ENCODE measurements at regions not wholly inside any gene's neighbourhood (a gene's known extent, or its start where the extent isn't known, plus 50 kb on each side); places are given as distances from the start of the nearest gene placed in this dataset.

GRCh38 chr12:66751432-66752113, 72.7 kb upstream of the GRIP1 start:
- H2AK5ac ChIP-seq (ENCODE audit: low read length): no peak overlapping the region
- H3K23ac ChIP-seq (ENCODE audit: low read length): no peak overlapping the region
- no peak overlapping the region for H2BK120ac ChIP-seq (ENCODE audit: insufficient read depth, low read length, poor library complexity)
- H2BK5ac ChIP-seq (ENCODE audit: low read depth, low read length, poor library complexity): no peak overlapping the region
- H3K27me3 ChIP-seq (ENCODE audit: insufficient read depth, low read length): no peaks in the 10 kb centered on the region
- no peak overlapping the region for H4K8ac ChIP-seq (ENCODE audit: low read depth, low read length)
- no peaks in the 10 kb centered on the region for H3K4me1 ChIP-seq (ENCODE audit: control insufficient read depth in 1 of 2, insufficient read depth in 2 of 2, low read length in 2 of 2)
- no peak for DNase-seq
- no peak overlapping the region for H2AFZ ChIP-seq (ENCODE audit: insufficient read depth, low read length, poor library complexity)
- no peaks in the 10 kb centered on the region for H3K79me1 ChIP-seq (ENCODE audit: low read length)
- H3K9me3 ChIP-seq (ENCODE audit: insufficient read depth, low read depth, low read length): no peaks in the 10 kb centered on the region
- no peak overlapping the region for H4K12ac ChIP-seq (ENCODE audit: low read depth, low read length)
- no peaks in the 10 kb centered on the region for H3K36me3 ChIP-seq (ENCODE audit: control insufficient read depth in 1 of 2, insufficient read depth in 2 of 2, low read length in 2 of 2)
- no peak overlapping the region for H3K4ac ChIP-seq (ENCODE audit: low read depth, low read length)
- no peak overlapping the region for H3K18ac ChIP-seq (ENCODE audit: low read length)
- H2BK12ac ChIP-seq (ENCODE audit: low read length): no peak overlapping the region
- no peak overlapping the region for H3K4me2 ChIP-seq (ENCODE audit: low read length)
- H3K9ac ChIP-seq (ENCODE audit: low read length): no peak overlapping the region
- H3K27ac ChIP-seq (ENCODE audit: low read depth, low read length): no peak overlapping the region
- no peak overlapping the region for H3K14ac ChIP-seq (ENCODE audit: low read length)
- no peak overlapping the region for H3K4me3 ChIP-seq (ENCODE audit: low read depth, low read length)
- WGBS (ENCODE audit: extremely low coverage, insufficient coverage, insufficient read length): no CpG with 5 or more reads among the region's 1 CpG
- no peak overlapping the region for H4K91ac ChIP-seq (ENCODE audit: low read depth, low read length)
- H3K79me2 ChIP-seq (ENCODE audit: control insufficient read depth, insufficient read depth, low read length, poor library complexity): no peaks in the 10 kb centered on the region

GRCh38 chr12:66753810-66754209, 74.9 kb upstream of the GRIP1 start:
- Histone ChIP-seq H2BK12ac (ENCODE audit: low read length) (no peak overlapping the region), H3K18ac (ENCODE audit: low read length) (no peak overlapping the region), H3K14ac (ENCODE audit: low read length) (no peak overlapping the region), H2BK120ac (ENCODE audit: insufficient read depth, low read length, poor library complexity) (no peak overlapping the region), H3K79me2 (ENCODE audit: control insufficient read depth, insufficient read depth, low read length, poor library complexity) (no peaks in the 10 kb centered on the region), H3K4me1 (ENCODE audit: control insufficient read depth in 1 of 2, insufficient read depth in 2 of 2, low read length in 2 of 2) (no peaks in the 10 kb centered on the region), H3K4me2 (ENCODE audit: low read length) (no peak overlapping the region), H3K79me1 (ENCODE audit: low read length) (no peaks in the 10 kb centered on the region), H2AK5ac (ENCODE audit: low read length) (no peak overlapping the region), H3K27me3 (ENCODE audit: insufficient read depth, low read length) (no peaks in the 10 kb centered on the region), H3K4me3 (ENCODE audit: low read depth, low read length) (no peak overlapping the region), H4K8ac (ENCODE audit: low read depth, low read length) (no peak overlapping the region), H3K36me3 (ENCODE audit: control insufficient read depth in 1 of 2, insufficient read depth in 2 of 2, low read length in 2 of 2) (no peaks in the 10 kb centered on the region), H2BK5ac (ENCODE audit: low read depth, low read length, poor library complexity) (no peak overlapping the region), H4K91ac (ENCODE audit: low read depth, low read length) (no peak overlapping the region), H3K4ac (ENCODE audit: low read depth, low read length) (no peak overlapping the region), H4K12ac (ENCODE audit: low read depth, low read length) (no peak overlapping the region), H3K23ac (ENCODE audit: low read length) (no peak overlapping the region), H3K9me3 (ENCODE audit: insufficient read depth, low read depth, low read length) (no peaks in the 10 kb centered on the region), H3K9ac (ENCODE audit: low read length) (no peak overlapping the region), H2AFZ (ENCODE audit: insufficient read depth, low read length, poor library complexity) (no peak overlapping the region), H3K27ac (ENCODE audit: low read depth, low read length) (no peak overlapping the region)
- WGBS (ENCODE audit: extremely low coverage, insufficient coverage, insufficient read length): no CpG with 5 or more reads among the region's 1 CpG
- no peak for DNase-seq

- H4K91ac ChIP-seq (ENCODE audit: low read depth, low read length): no peak overlapping the region
- no peak overlapping the region for H3K18ac ChIP-seq (ENCODE audit: low read length)
- no peak overlapping the region for H3K4me2 ChIP-seq (ENCODE audit: low read length)
- H3K79me2 ChIP-seq (ENCODE audit: control insufficient read depth, insufficient read depth, low read length, poor library complexity): no peaks in the 10 kb centered on the region
- H3K23ac ChIP-seq (ENCODE audit: low read length): no peak overlapping the region
- WGBS (ENCODE audit: extremely low coverage, insufficient coverage, insufficient read length): no CpG with 5 or more reads among the region's 2 CpGs
- H3K9ac ChIP-seq (ENCODE audit: low read length): no peak overlapping the region
- H3K9me3 ChIP-seq (ENCODE audit: insufficient read depth, low read depth, low read length): no peaks in the 10 kb centered on the region
- H3K79me1 ChIP-seq (ENCODE audit: low read length): no peaks in the 10 kb centered on the region
- no peak for DNase-seq
- H3K27ac ChIP-seq (ENCODE audit: low read depth, low read length): no peak overlapping the region
- no peak overlapping the region for H3K4ac ChIP-seq (ENCODE audit: low read depth, low read length)
- no peak overlapping the region for H2BK120ac ChIP-seq (ENCODE audit: insufficient read depth, low read length, poor library complexity)
- no peak overlapping the region for H2BK5ac ChIP-seq (ENCODE audit: low read depth, low read length, poor library complexity)
- no peak overlapping the region for H2AK5ac ChIP-seq (ENCODE audit: low read length)
- H2BK12ac ChIP-seq (ENCODE audit: low read length): no peak overlapping the region
- H4K12ac ChIP-seq (ENCODE audit: low read depth, low read length): no peak overlapping the region
- no peaks in the 10 kb centered on the region for H3K36me3 ChIP-seq (ENCODE audit: control insufficient read depth in 1 of 2, insufficient read depth in 2 of 2, low read length in 2 of 2)
- H3K4me1 ChIP-seq (ENCODE audit: control insufficient read depth in 1 of 2, insufficient read depth in 2 of 2, low read length in 2 of 2): no peaks in the 10 kb centered on the region
- no peaks in the 10 kb centered on the region for H3K27me3 ChIP-seq (ENCODE audit: insufficient read depth, low read length)
- H3K14ac ChIP-seq (ENCODE audit: low read length): no peak overlapping the region
- no peak overlapping the region for H4K8ac ChIP-seq (ENCODE audit: low read depth, low read length)
- no peak overlapping the region for H2AFZ ChIP-seq (ENCODE audit: insufficient read depth, low read length, poor library complexity)
- H3K4me3 ChIP-seq (ENCODE audit: low read depth, low read length): no peak overlapping the region
Observed at GRCh38 chr12:66755727-66756395, 77.0 kb upstream of the GRIP1 start.

- Histone ChIP-seq H3K27me3 (ENCODE audit: insufficient read depth, low read length) (no peaks in the 10 kb centered on the region), H3K4ac (ENCODE audit: low read depth, low read length) (no peak overlapping the region), H3K4me2 (ENCODE audit: low read length) (no peak overlapping the region), H4K91ac (ENCODE audit: low read depth, low read length) (no peak overlapping the region), H2BK5ac (ENCODE audit: low read depth, low read length, poor library complexity) (no peak overlapping the region), H4K8ac (ENCODE audit: low read depth, low read length) (no peak overlapping the region), H2AFZ (ENCODE audit: insufficient read depth, low read length, poor library complexity) (no peak overlapping the region), H3K36me3 (ENCODE audit: control insufficient read depth in 1 of 2, insufficient read depth in 2 of 2, low read length in 2 of 2) (no peaks in the 10 kb centered on the region), H3K79me1 (ENCODE audit: low read length) (no peaks in the 10 kb centered on the region), H3K4me3 (ENCODE audit: low read depth, low read length) (no peak overlapping the region), H3K9me3 (ENCODE audit: insufficient read depth, low read depth, low read length) (no peaks in the 10 kb centered on the region), H2BK120ac (ENCODE audit: insufficient read depth, low read length, poor library complexity) (no peak overlapping the region), H3K18ac (ENCODE audit: low read length) (no peak overlapping the region), H3K79me2 (ENCODE audit: control insufficient read depth, insufficient read depth, low read length, poor library complexity) (no peaks in the 10 kb centered on the region), H3K4me1 (ENCODE audit: control insufficient read depth in 1 of 2, insufficient read depth in 2 of 2, low read length in 2 of 2) (no peaks in the 10 kb centered on the region), H3K14ac (ENCODE audit: low read length) (no peak overlapping the region), H2BK12ac (ENCODE audit: low read length) (no peak overlapping the region), H3K9ac (ENCODE audit: low read length) (no peak overlapping the region), H4K12ac (ENCODE audit: low read depth, low read length) (no peak overlapping the region), H3K23ac (ENCODE audit: low read length) (no peak overlapping the region), H2AK5ac (ENCODE audit: low read length) (no peak overlapping the region), H3K27ac (ENCODE audit: low read depth, low read length) (no peak overlapping the region)
- no CpG with 5 or more reads among the region's 1 CpG for WGBS (ENCODE audit: extremely low coverage, insufficient coverage, insufficient read length)
- DNase-seq: no peak
Observed at GRCh38 chr12:66756631-66757030, 77.8 kb upstream of the GRIP1 start.
